GM12878 (cell line): ENCODE measurements at regions not wholly inside any gene's neighbourhood (a gene's known extent, or its start where the extent isn't known, plus 50 kb on each side); places are given as distances from the start of the nearest gene placed in this dataset.

Experiments
- ATAC-seq: fragments of 200-7000 bp; cut with Tn5 transposase; 3 replicates; pipeline ENCODE4 v1.9.1; 2020; ENCODE audit warnings: mild to moderate bottlenecking, moderate library complexity
- BruUV-seq: library from RNA; stranded (reverse); fragments of 400-500 nt; replicated peaks from 2 replicates; lab custom pipeline; 2021; lab: Mats Ljungman, UMichigan
- CTCF ChIA-PET: fragments of 300-600 bp; sonication (Branson Sonifier 250); formaldehyde crosslinking; extraction: SDS; loops from one replicate; lab custom pipeline; 2021; ENCODE audit warnings: inconsistent platforms; lab: Yijun Ruan, JAX
- POLR2A ChIA-PET: fragments of 350-600 bp; formaldehyde crosslinking; extraction: SDS; loops from one replicate; lab custom pipeline; 2021; ENCODE audit warnings: inconsistent platforms; lab: Charles Lee
- RAD21 ChIA-PET: fragments of 300-600 bp; sonication (Branson Sonifier 250); formaldehyde crosslinking; loops from one replicate; lab custom pipeline; 2023; ENCODE audit warnings: antibody characterized with exemption; ENCODE audit not compliant: unreplicated experiment; lab: Charles Lee
- SMC1A ChIA-PET: fragments of 300-600 bp; sonication (Branson Sonifier 250); formaldehyde crosslinking; loops from one replicate; lab custom pipeline; 2023; ENCODE audit not compliant: unreplicated experiment, uncharacterized antibody; lab: Charles Lee
- DNase-seq: peaks from one replicate; pipeline ENCODE4 v3.0.0-alpha.2; 2011; ENCODE audit warnings: low read depth, low spot score
- FAIRE-seq: peaks from 3 replicates; lab custom pipeline; 2011; peaks lifted over from hg19 to GRCh38; lab: Jason Lieb, UNC
- H2AFZ ChIP-seq: 2 replicates; pipeline ENCODE4 v1.6.0; 2011; ENCODE audit warnings: low read depth, low read length, control low read depth; ENCODE audit not compliant: control insufficient read depth
- H3K27ac ChIP-seq: 2 replicates; pipeline ENCODE4 v1.5.1; 2011; ENCODE audit warnings: control low read depth; ENCODE audit not compliant: control insufficient read depth, insufficient read depth
- H3K27me3 ChIP-seq, 2 experiments: replicated peaks in 1 of 2; 2 replicates each; pipeline versions ENCODE4 v1.6.0 to v1.6.1; 2011; ENCODE audit warnings: low read length in 1 of 2; ENCODE audit not compliant: control insufficient read depth in 2 of 2, insufficient read depth in 2 of 2
- H3K36me3 ChIP-seq, 2 experiments: 2 replicates each; pipeline ENCODE4 v1.5.1; 2011; ENCODE audit warnings: low read length in 1 of 2; ENCODE audit not compliant: control insufficient read depth in 2 of 2, insufficient read depth in 2 of 2
- H3K4me1 ChIP-seq: 2 replicates; pipeline ENCODE4 v1.6.1; 2011; ENCODE audit warnings: mild to moderate bottlenecking, low read length, moderate library complexity, mixed read lengths; ENCODE audit not compliant: control insufficient read depth, insufficient read depth
- H3K4me2 ChIP-seq: 2 replicates; pipeline ENCODE4 v1.6.0; 2011; ENCODE audit warnings: control low read depth; ENCODE audit not compliant: control insufficient read depth, insufficient read depth
- H3K4me3 ChIP-seq: fragments of 200-600 bp; sonication (generic); 2 replicates; pipeline ENCODE4 v1.5.1; 2016
- H3K79me2 ChIP-seq: 2 replicates; pipeline ENCODE4 v1.6.0; 2011; ENCODE audit warnings: low read length; ENCODE audit not compliant: control insufficient read depth, insufficient read depth
- H3K9ac ChIP-seq: 2 replicates; pipeline ENCODE4 v1.8.0; 2011; ENCODE audit warnings: low read length, control low read depth, mixed read lengths; ENCODE audit not compliant: control insufficient read depth, insufficient read depth
- H3K9me3 ChIP-seq: replicated peaks from 3 replicates; pipeline ENCODE4 v1.5.1; 2011; ENCODE audit warnings: mild to moderate bottlenecking, low read length; ENCODE audit not compliant: control insufficient read depth, insufficient read depth
- H4K20me1 ChIP-seq: 2 replicates; pipeline ENCODE4 v1.6.0; 2011; ENCODE audit not compliant: control insufficient read depth, insufficient read depth
- CBFB ChIP-seq: IDR thresholded peaks from 2 replicates; pipeline ENCODE4 v1.6.1; 2016; ENCODE audit warnings: antibody characterized with exemption, low read depth
- EGR1 ChIP-seq, 2 experiments: IDR thresholded peaks; 1 replicate in 1 of 2; 2 replicates in 1 of 2; pipeline ENCODE4 v1.6.1; 2011 to 2012; ENCODE audit warnings: low read depth in 2 of 2, low read length in 2 of 2, borderline replicate concordance in 1 of 2, mild to moderate bottlenecking in 1 of 2, moderate library complexity in 1 of 2
- ESRRA ChIP-seq: IDR thresholded peaks from 2 replicates; pipeline ENCODE4 v1.6.1; 2012; ENCODE audit warnings: mild to moderate bottlenecking, low read length, improper control_type of control experiment
- GABPA ChIP-seq: IDR thresholded peaks from 2 replicates; pipeline ENCODE4 v1.6.1; 2014; ENCODE audit warnings: antibody characterized with exemption, low read depth, mild to moderate bottlenecking, inconsistent platforms
- HCFC1 ChIP-seq: fragments of 150-350 bp; IDR thresholded peaks from 2 replicates; pipeline ENCODE4 v1.6.1; 2014; ENCODE audit warnings: low read length
- IRF4 ChIP-seq: IDR thresholded peaks from 2 replicates; pipeline ENCODE4 v1.6.1; 2011; ENCODE audit warnings: low read depth, low read length
- MEF2A ChIP-seq: IDR thresholded peaks from 2 replicates; pipeline ENCODE4 v1.6.1; 2011; ENCODE audit warnings: low read depth, mild to moderate bottlenecking, low read length, moderate library complexity; ENCODE audit not compliant: insufficient read depth
- MXI1 ChIP-seq: fragments of 150-350 bp; IDR thresholded peaks from 2 replicates; pipeline ENCODE4 v1.6.1; 2011; ENCODE audit warnings: low read depth, mild to moderate bottlenecking, inconsistent platforms, low read length, improper control_type of control experiment
- NR2C1 ChIP-seq: fragments of 450-650 bp; IDR thresholded peaks from 2 replicates; pipeline ENCODE4 v1.6.1; 2017; ENCODE audit warnings: antibody characterized with exemption, mild to moderate bottlenecking, moderate library complexity
- NRF1 ChIP-seq: conservative IDR thresholded peaks from 2 replicates; pipeline ENCODE4 v1.6.1; 2011; ENCODE audit warnings: mild to moderate bottlenecking, low read depth, low read length, improper control_type of control experiment
- SPI1 ChIP-seq: IDR thresholded peaks from 2 replicates; pipeline ENCODE4 v1.6.1; 2011; ENCODE audit warnings: low read depth, mild to moderate bottlenecking, low read length, moderate library complexity, borderline replicate concordance; ENCODE audit not compliant: insufficient read depth
- SRF ChIP-seq, 2 experiments: IDR thresholded peaks; 2 replicates each; pipeline ENCODE4 v1.6.1; 2011; ENCODE audit warnings: low read depth in 2 of 2, low read length in 2 of 2, mild to moderate bottlenecking in 1 of 2, moderate library complexity in 1 of 2
- STAT1 ChIP-seq: fragments of 450-650 bp; conservative IDR thresholded peaks from 2 replicates; pipeline ENCODE4 v1.6.1; 2014; ENCODE audit warnings: antibody characterized with exemption, mild to moderate bottlenecking
- SUPT20H ChIP-seq: IDR thresholded peaks from 2 replicates; pipeline ENCODE4 v1.6.1; 2011; ENCODE audit warnings: low read depth, mild to moderate bottlenecking, low read length, moderate library complexity, borderline replicate concordance; ENCODE audit not compliant: control insufficient read depth
- TARDBP ChIP-seq: IDR thresholded peaks from 2 replicates; pipeline ENCODE4 v1.6.1; 2016; ENCODE audit warnings: borderline replicate concordance
- WGBS: methylation state at CpG from one replicate; pipeline ENCODE4 v1.1.6; 2016; ENCODE audit warnings: low lambda C conversion rate; ENCODE audit not compliant: insufficient replicate concordance, insufficient coverage; ENCODE audit errors: missing lambda C conversion rate; 5-methylcytosine and 5-hydroxymethylcytosine counted together
- in situ Hi-C: fragments of 300-500 bp; cut with MboI; formaldehyde crosslinking; loops from 9 replicates; pipeline ENCODE4 v1.14.3; 2018; ENCODE audit warnings: mixed read lengths
- intact Hi-C: fragments of 100-400 bp; cut with micrococcal nuclease; formaldehyde crosslinking; loops from one replicate; pipeline ENCODE4 v1.14.2; 2022; ENCODE audit not compliant: unreplicated experiment
- TF ChIP-seq, protein P1 (sequence below): IDR thresholded peaks from 2 replicates; pipeline ENCODE4 v1.6.1; 2011; ENCODE audit warnings: mild to moderate bottlenecking, low read depth, low read length, moderate library complexity; ENCODE audit not compliant: insufficient replicate concordance
- TF ChIP-seq, protein P2 (sequence below): IDR thresholded peaks from 2 replicates; pipeline ENCODE4 v1.6.1; 2012; ENCODE audit warnings: low read depth, low read length, improper control_type of control experiment
- TF ChIP-seq, protein P3 (sequence below): IDR thresholded peaks from 2 replicates; pipeline ENCODE4 v1.6.1; 2011; ENCODE audit warnings: low read depth, low read length, improper control_type of control experiment, borderline replicate concordance

- TF ChIP-seq SPI1 (no peak), SUPT20H (no peak), NRF1 (no peak), HCFC1 (no peak), ESRRA (no peak), IRF4 (no peak)
- TF ChIP-seq, protein P1, sequence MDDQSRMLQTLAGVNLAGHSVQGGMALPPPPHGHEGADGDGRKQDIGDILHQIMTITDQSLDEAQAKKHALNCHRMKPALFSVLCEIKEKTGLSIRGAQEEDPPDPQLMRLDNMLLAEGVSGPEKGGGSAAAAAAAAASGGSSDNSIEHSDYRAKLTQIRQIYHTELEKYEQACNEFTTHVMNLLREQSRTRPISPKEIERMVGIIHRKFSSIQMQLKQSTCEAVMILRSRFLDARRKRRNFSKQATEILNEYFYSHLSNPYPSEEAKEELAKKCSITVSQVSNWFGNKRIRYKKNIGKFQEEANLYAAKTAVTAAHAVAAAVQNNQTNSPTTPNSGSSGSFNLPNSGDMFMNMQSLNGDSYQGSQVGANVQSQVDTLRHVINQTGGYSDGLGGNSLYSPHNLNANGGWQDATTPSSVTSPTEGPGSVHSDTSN, result no peak
- TF ChIP-seq, protein P2, sequence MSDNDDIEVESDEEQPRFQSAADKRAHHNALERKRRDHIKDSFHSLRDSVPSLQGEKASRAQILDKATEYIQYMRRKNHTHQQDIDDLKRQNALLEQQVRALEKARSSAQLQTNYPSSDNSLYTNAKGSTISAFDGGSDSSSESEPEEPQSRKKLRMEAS, result no peak
- TF ChIP-seq, protein P3, sequence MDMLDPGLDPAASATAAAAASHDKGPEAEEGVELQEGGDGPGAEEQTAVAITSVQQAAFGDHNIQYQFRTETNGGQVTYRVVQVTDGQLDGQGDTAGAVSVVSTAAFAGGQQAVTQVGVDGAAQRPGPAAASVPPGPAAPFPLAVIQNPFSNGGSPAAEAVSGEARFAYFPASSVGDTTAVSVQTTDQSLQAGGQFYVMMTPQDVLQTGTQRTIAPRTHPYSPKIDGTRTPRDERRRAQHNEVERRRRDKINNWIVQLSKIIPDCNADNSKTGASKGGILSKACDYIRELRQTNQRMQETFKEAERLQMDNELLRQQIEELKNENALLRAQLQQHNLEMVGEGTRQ, result no peak
Measured at GRCh38 chr2:139963863-139964355, 1183.7 kb upstream of the NXPH2 start (continued).

- no TSS peak for BruUV-seq
- H3K27me3 ChIP-seq, result no peaks in the 10 kb centered on the region
- no peak overlapping the region for H3K4me3 ChIP-seq
- H3K9ac ChIP-seq, result no peak overlapping the region
- no peaks in the 10 kb centered on the region for H3K79me2 ChIP-seq
- no peak overlapping the region for H3K27ac ChIP-seq
- ATAC-seq (no peak), DNase-seq (no peak), FAIRE-seq (no peak)
- ChIA-PET RAD21 (no interaction called here), SMC1A (no interaction called here), POLR2A (no interaction called here), CTCF (no interaction called here)
- intact Hi-C loops (no loop called here), in situ Hi-C loops (no loop called here)
- no peak overlapping the region for H2AFZ ChIP-seq
- H3K9me3 ChIP-seq, result no peaks in the 10 kb centered on the region
- H3K4me2 ChIP-seq, result no peak overlapping the region
- TF ChIP-seq GABPA (no peak), TARDBP (no peak), NR2C1 (no peak), MXI1 (no peak), HCFC1 (no peak), EGR1 (IDR thresholded peaks at IDR 0.05; ENCODE audit: borderline replicate concordance in 1 of 2, low read depth in 2 of 2, low read length in 2 of 2) (no peak), CBFB (no peak), MEF2A (no peak), STAT1 (no peak), SRF (IDR thresholded peaks at IDR 0.05; ENCODE audit: low read depth in 2 of 2, low read length in 2 of 2) (no peak)
- H3K4me1 ChIP-seq, result no peaks in the 10 kb centered on the region
- H4K20me1 ChIP-seq, result no peaks in the 10 kb centered on the region
- WGBS, result 30% methylated on average over 6 of the region's 6 CpGs
- no peaks in the 10 kb centered on the region for H3K36me3 ChIP-seq
Measured at GRCh38 chr2:139949242-139949972, 1169.2 kb upstream of the NXPH2 start.
